HEK293 (cell line): ENCODE measurements at regions not wholly inside any gene's neighbourhood (a gene's known extent, or its start where the extent isn't known, plus 50 kb on each side); places are given as distances from the start of the nearest gene placed in this dataset.

ENCODE experiments used
- FEZF1 ChIP-seq: fragments of 450-650 bp; formaldehyde crosslinking; IDR thresholded peaks from 2 replicates; pipeline ENCODE4 v1.5.1; 2016; ENCODE audit warnings: missing biosample characterization, missing genetic modification characterization
- PRDM1 ChIP-seq: fragments of 450-650 bp; formaldehyde crosslinking; IDR thresholded peaks from 2 replicates; pipeline ENCODE4; 2016; ENCODE audit warnings: missing biosample characterization, missing genetic modification characterization
- TSHZ1 ChIP-seq: fragments of 450-650 bp; formaldehyde crosslinking; IDR thresholded peaks from 2 replicates; pipeline ENCODE4 v1.5.1; 2016; ENCODE audit warnings: missing biosample characterization, missing genetic modification characterization, borderline replicate concordance
- ZFP41 ChIP-seq: fragments of 450-650 bp; formaldehyde crosslinking; IDR thresholded peaks from 2 replicates; pipeline ENCODE4 v1.5.1; 2016; ENCODE audit warnings: missing biosample characterization, missing genetic modification characterization, borderline replicate concordance
- ZNF121 ChIP-seq: fragments of 450-650 bp; formaldehyde crosslinking; IDR thresholded peaks from 2 replicates; pipeline ENCODE4 v1.5.1; 2016; ENCODE audit warnings: missing biosample characterization, missing genetic modification characterization
- ZNF404 ChIP-seq: fragments of 450-650 bp; formaldehyde crosslinking; IDR thresholded peaks from 2 replicates; pipeline ENCODE4 v1.5.1; 2017; ENCODE audit warnings: missing biosample characterization, missing genetic modification characterization
- ZNF449 ChIP-seq: fragments of 450-650 bp; formaldehyde crosslinking; IDR thresholded peaks from 2 replicates; pipeline ENCODE4 v1.5.1; 2017; ENCODE audit warnings: missing biosample characterization, mild to moderate bottlenecking, missing genetic modification characterization, moderate library complexity
- ZNF558 ChIP-seq: fragments of 450-650 bp; formaldehyde crosslinking; IDR thresholded peaks from 2 replicates; pipeline ENCODE4 v1.5.1; 2016; ENCODE audit warnings: missing biosample characterization, missing genetic modification characterization
- TF ChIP-seq, protein P1 (sequence below): fragments of 450-650 bp; formaldehyde crosslinking; IDR thresholded peaks from 2 replicates; pipeline ENCODE4 v1.5.1; 2016; ENCODE audit warnings: missing biosample characterization, missing genetic modification characterization

DNA sequence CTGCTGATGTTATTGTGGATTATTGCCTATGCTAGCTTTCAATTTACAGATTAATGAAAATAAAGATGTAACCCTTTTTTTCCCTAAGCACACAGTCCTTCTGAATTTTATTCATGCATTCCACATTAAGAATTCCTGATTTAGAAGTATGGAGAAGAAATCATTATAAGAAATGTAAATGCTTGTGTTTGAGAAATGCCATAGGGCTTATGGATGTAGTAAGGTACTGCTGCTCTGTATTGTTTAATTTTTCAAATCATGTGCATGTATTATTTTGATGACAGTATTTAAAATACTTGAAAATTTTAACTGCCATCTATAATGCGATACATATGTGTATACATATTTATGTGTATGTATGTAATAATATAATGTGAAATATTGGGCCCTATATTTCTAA lies 167.1 kb upstream of the SOX5 start:
- TF ChIP-seq ZNF404 (tag by site-specific recombination) (no peak), PRDM1 (tag by site-specific recombination) (no peak), FEZF1 (tag by site-specific recombination) (no peak), ZNF558 (no peak), ZNF121 (tag by site-specific recombination) (no peak), ZNF449 (no peak), TSHZ1 (tag by site-specific recombination) (no peak), ZFP41 (tag by site-specific recombination) (no peak)
- TF ChIP-seq, protein P1, sequence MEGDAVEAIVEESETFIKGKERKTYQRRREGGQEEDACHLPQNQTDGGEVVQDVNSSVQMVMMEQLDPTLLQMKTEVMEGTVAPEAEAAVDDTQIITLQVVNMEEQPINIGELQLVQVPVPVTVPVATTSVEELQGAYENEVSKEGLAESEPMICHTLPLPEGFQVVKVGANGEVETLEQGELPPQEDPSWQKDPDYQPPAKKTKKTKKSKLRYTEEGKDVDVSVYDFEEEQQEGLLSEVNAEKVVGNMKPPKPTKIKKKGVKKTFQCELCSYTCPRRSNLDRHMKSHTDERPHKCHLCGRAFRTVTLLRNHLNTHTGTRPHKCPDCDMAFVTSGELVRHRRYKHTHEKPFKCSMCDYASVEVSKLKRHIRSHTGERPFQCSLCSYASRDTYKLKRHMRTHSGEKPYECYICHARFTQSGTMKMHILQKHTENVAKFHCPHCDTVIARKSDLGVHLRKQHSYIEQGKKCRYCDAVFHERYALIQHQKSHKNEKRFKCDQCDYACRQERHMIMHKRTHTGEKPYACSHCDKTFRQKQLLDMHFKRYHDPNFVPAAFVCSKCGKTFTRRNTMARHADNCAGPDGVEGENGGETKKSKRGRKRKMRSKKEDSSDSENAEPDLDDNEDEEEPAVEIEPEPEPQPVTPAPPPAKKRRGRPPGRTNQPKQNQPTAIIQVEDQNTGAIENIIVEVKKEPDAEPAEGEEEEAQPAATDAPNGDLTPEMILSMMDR (tag by site-specific recombination) = no peak
